HL-60 (cell line): ENCODE measurements at regions not wholly inside any gene's neighbourhood (a gene's known extent, or its start where the extent isn't known, plus 50 kb on each side); places are given as distances from the start of the nearest gene placed in this dataset.

Experiments
- GABPA ChIP-seq: IDR thresholded peaks from 2 replicates; pipeline ENCODE4 v1.6.1; 2012; ENCODE audit warnings: low read depth
- POLR2AphosphoS5 ChIP-seq: IDR thresholded peaks from 2 replicates; pipeline ENCODE4 v1.6.1; 2012; ENCODE audit warnings: low read depth
- SPI1 ChIP-seq: IDR thresholded peaks from 2 replicates; pipeline ENCODE4 v1.6.1; 2012; ENCODE audit warnings: low read depth, mild to moderate bottlenecking, borderline replicate concordance
- TF ChIP-seq, protein P1 (sequence below): IDR thresholded peaks from one replicate; pipeline ENCODE4 v1.5.1; 2011; ENCODE audit warnings: low read length, control low read depth, inconsistent platforms; ENCODE audit not compliant: insufficient read depth
- TF ChIP-seq, protein P2 (sequence below): IDR thresholded peaks from 2 replicates; pipeline ENCODE4 v1.6.1; 2012; ENCODE audit warnings: low read depth; ENCODE audit not compliant: insufficient replicate concordance

DNA sequence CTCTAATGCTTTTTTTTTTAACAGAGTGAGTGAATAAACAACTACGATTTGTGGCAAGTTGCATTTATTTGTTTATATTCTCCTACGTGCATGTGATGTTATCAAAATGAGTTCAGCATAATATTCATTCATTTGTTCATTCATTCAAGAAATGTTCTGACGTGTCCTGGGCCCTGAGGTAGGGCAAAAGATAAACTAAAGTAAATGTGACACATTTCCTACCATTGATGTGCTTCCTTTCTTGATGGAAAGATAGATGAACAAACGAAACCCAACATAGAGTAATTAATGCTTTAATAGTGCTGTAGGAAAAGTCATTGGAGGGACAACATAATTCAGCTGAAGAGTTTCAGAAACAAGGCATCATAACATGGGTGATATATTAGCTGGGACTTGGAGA is 261.5 kb upstream of the KCNMB2 start:
- TF ChIP-seq, protein P1, sequence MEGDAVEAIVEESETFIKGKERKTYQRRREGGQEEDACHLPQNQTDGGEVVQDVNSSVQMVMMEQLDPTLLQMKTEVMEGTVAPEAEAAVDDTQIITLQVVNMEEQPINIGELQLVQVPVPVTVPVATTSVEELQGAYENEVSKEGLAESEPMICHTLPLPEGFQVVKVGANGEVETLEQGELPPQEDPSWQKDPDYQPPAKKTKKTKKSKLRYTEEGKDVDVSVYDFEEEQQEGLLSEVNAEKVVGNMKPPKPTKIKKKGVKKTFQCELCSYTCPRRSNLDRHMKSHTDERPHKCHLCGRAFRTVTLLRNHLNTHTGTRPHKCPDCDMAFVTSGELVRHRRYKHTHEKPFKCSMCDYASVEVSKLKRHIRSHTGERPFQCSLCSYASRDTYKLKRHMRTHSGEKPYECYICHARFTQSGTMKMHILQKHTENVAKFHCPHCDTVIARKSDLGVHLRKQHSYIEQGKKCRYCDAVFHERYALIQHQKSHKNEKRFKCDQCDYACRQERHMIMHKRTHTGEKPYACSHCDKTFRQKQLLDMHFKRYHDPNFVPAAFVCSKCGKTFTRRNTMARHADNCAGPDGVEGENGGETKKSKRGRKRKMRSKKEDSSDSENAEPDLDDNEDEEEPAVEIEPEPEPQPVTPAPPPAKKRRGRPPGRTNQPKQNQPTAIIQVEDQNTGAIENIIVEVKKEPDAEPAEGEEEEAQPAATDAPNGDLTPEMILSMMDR, result no peak
- TF ChIP-seq GABPA (no peak), POLR2AphosphoS5 (no peak), SPI1 (no peak)
- TF ChIP-seq, protein P2, sequence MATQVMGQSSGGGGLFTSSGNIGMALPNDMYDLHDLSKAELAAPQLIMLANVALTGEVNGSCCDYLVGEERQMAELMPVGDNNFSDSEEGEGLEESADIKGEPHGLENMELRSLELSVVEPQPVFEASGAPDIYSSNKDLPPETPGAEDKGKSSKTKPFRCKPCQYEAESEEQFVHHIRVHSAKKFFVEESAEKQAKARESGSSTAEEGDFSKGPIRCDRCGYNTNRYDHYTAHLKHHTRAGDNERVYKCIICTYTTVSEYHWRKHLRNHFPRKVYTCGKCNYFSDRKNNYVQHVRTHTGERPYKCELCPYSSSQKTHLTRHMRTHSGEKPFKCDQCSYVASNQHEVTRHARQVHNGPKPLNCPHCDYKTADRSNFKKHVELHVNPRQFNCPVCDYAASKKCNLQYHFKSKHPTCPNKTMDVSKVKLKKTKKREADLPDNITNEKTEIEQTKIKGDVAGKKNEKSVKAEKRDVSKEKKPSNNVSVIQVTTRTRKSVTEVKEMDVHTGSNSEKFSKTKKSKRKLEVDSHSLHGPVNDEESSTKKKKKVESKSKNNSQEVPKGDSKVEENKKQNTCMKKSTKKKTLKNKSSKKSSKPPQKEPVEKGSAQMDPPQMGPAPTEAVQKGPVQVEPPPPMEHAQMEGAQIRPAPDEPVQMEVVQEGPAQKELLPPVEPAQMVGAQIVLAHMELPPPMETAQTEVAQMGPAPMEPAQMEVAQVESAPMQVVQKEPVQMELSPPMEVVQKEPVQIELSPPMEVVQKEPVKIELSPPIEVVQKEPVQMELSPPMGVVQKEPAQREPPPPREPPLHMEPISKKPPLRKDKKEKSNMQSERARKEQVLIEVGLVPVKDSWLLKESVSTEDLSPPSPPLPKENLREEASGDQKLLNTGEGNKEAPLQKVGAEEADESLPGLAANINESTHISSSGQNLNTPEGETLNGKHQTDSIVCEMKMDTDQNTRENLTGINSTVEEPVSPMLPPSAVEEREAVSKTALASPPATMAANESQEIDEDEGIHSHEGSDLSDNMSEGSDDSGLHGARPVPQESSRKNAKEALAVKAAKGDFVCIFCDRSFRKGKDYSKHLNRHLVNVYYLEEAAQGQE, result no peak
